H1 (cell line): ENCODE measurements at regions not wholly inside any gene's neighbourhood (a gene's known extent, or its start where the extent isn't known, plus 50 kb on each side); places are given as distances from the start of the nearest gene placed in this dataset.

ENCODE experiments used
- JUND ChIP-seq: IDR thresholded peaks from 2 replicates; pipeline ENCODE4 v1.6.1; 2011; ENCODE audit warnings: mild to moderate bottlenecking, improper control_type of control experiment, low read length
- POLR2AphosphoS5 ChIP-seq: IDR thresholded peaks from 2 replicates; pipeline ENCODE4 v1.6.1; 2011; ENCODE audit warnings: low read depth, low read length
- RAD21 ChIP-seq, 2 experiments: IDR thresholded peaks in 1 of 2; conservative IDR thresholded peaks in 1 of 2; 2 replicates each; pipeline ENCODE4 v1.6.1; 2011; ENCODE audit warnings: low read depth in 2 of 2, low read length in 2 of 2, improper control_type of control experiment in 1 of 2, inconsistent platforms in 1 of 2, mild to moderate bottlenecking in 1 of 2, moderate library complexity in 1 of 2
- RXRA ChIP-seq: IDR thresholded peaks from 2 replicates; pipeline ENCODE4 v1.6.1; 2011; ENCODE audit warnings: low read depth, mild to moderate bottlenecking, low read length, moderate library complexity; ENCODE audit not compliant: insufficient read depth
- SP1 ChIP-seq: IDR thresholded peaks from 2 replicates; pipeline ENCODE4 v1.6.1; 2011; ENCODE audit warnings: low read depth, low read length
- TF ChIP-seq, protein P1 (sequence below), 3 experiments: IDR thresholded peaks; 1 replicate in 2 of 3; 2 replicates in 1 of 3; pipeline versions ENCODE4 v1.5.1 to v1.6.1; 2011; ENCODE audit warnings: low read length in 3 of 3, mild to moderate bottlenecking in 3 of 3, inconsistent platforms in 2 of 3, low read depth in 1 of 3, moderate library complexity in 1 of 3; ENCODE audit not compliant: insufficient read depth in 1 of 3; ENCODE audit errors: control extremely low read depth in 1 of 3

DNA sequence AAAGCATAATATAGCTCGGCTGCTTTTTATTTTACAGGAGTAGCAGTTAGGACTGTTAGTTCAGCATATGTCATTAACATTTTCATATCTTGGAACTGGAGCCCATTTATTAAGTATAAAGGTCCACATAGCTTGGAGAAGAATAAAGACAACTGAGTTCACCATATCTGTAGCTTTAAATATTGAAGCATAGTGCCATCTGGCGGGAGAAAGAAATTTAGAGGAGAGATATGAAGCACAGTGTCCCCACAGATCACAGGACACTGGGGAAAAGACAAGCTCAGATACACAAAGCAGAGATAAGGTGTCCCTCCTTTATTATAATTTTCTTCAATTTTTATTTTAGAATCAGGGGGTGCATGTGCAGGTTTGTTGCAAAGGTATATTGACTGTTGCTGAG is 104.7 kb upstream of the FREM2 start:
- peak; percentile 72 to 75 for TF ChIP-seq RAD21 (IDR thresholded peaks at IDR 0.05 in 1 of 2, conservative IDR thresholded peaks at IDR 0.05 in 1 of 2; ENCODE audit: low read depth in 2 of 2, low read length in 2 of 2)
- TF ChIP-seq SP1 = no peak
- TF ChIP-seq, protein P1, sequence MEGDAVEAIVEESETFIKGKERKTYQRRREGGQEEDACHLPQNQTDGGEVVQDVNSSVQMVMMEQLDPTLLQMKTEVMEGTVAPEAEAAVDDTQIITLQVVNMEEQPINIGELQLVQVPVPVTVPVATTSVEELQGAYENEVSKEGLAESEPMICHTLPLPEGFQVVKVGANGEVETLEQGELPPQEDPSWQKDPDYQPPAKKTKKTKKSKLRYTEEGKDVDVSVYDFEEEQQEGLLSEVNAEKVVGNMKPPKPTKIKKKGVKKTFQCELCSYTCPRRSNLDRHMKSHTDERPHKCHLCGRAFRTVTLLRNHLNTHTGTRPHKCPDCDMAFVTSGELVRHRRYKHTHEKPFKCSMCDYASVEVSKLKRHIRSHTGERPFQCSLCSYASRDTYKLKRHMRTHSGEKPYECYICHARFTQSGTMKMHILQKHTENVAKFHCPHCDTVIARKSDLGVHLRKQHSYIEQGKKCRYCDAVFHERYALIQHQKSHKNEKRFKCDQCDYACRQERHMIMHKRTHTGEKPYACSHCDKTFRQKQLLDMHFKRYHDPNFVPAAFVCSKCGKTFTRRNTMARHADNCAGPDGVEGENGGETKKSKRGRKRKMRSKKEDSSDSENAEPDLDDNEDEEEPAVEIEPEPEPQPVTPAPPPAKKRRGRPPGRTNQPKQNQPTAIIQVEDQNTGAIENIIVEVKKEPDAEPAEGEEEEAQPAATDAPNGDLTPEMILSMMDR (IDR thresholded peaks at IDR 0.05; ENCODE audit: control extremely low read depth in 1 of 3, insufficient read depth in 1 of 3, low read depth in 1 of 3, low read length in 3 of 3) = peak in 2 of 3 experiments; percentile 41 to 51; a peak in 2 of 4 replicates
- no peak for TF ChIP-seq RXRA
- no peak for TF ChIP-seq POLR2AphosphoS5
- TF ChIP-seq JUND = no peak
